Right renal pelvis (tissue), 4 donors: ENCODE measurements at regions not wholly inside any gene's neighbourhood (a gene's known extent, or its start where the extent isn't known, plus 50 kb on each side); places are given as distances from the start of the nearest gene placed in this dataset.
"Not testable (repeated sequence)": the region's sequence is repeated elsewhere in the genome, so short reads cannot be mapped to it uniquely, and the experiment has no call there.

Source experiments
- DNase-seq, 4 donors: peaks; one replicate each; pipeline ENCODE4 v3.0.0-alpha.2; 2013; ENCODE audit warnings: low read depth in 4 of 4, low spot score in 3 of 4, missing footprints in 1 of 4

- no peak for DNase-seq
Observed at GRCh38 chr2:53167227-53167626, 600.4 kb upstream of the CHAC2 start.

- DNase-seq: no peak
Observed at GRCh38 chr2:53150146-53150545, 617.5 kb upstream of the CHAC2 start.

GRCh38 chr2:53148221-53148620 is 619.4 kb upstream of the CHAC2 start:
- DNase-seq: no peak

- no peak for DNase-seq
Observed at GRCh38 chr2:53131416-53131815, 636.2 kb upstream of the CHAC2 start.

GRCh38 chr2:53130441-53130943 is 637.1 kb upstream of the CHAC2 start:
- no peak for DNase-seq

- DNase-seq: no peak
Observed at GRCh38 chr2:53129851-53130250, 637.8 kb upstream of the CHAC2 start.

- DNase-seq: no peak
Observed at GRCh38 chr2:53127061-53127650, 640.4 kb upstream of the CHAC2 start.

GRCh38 chr2:53114991-53115390 is 652.6 kb upstream of the CHAC2 start:
- DNase-seq: no peak

GRCh38 chr2:53114582-53114981 is 653.0 kb upstream of the CHAC2 start:
- DNase-seq: no peak

GRCh38 chr2:53112408-53112807 is 655.2 kb upstream of the CHAC2 start:
- DNase-seq: not testable (repeated sequence)

GRCh38 chr2:53111406-53111805 is 656.2 kb upstream of the CHAC2 start:
- no peak for DNase-seq

- no peak for DNase-seq
Observed at GRCh38 chr2:53111004-53111403, 656.6 kb upstream of the CHAC2 start.

GRCh38 chr2:53108246-53108645 is 659.4 kb upstream of the CHAC2 start:
- DNase-seq: no peak

- DNase-seq: peak in 2 of 4 donors; percentile 4 to 18
Observed at GRCh38 chr2:53104263-53104662, 663.3 kb upstream of the CHAC2 start.

- DNase-seq: no peak
Observed at GRCh38 chr2:53103679-53104078, 663.9 kb upstream of the CHAC2 start.

- peak in 2 of 4 donors; percentile 14 to 33 for DNase-seq
Observed at GRCh38 chr2:53098696-53099078, 668.9 kb upstream of the CHAC2 start.

GRCh38 chr2:53096351-53096750 is 671.3 kb upstream of the CHAC2 start:
- DNase-seq: peak in 2 of 4 donors; percentile 7 to 26

GRCh38 chr2:53095664-53096063 is 671.9 kb upstream of the CHAC2 start:
- no peak for DNase-seq

GRCh38 chr2:53095227-53095626 is 672.4 kb upstream of the CHAC2 start:
- DNase-seq: no peak

- no peak for DNase-seq
Observed at GRCh38 chr2:53093355-53093754, 674.2 kb upstream of the CHAC2 start.

GRCh38 chr2:53091183-53091582 is 676.4 kb upstream of the CHAC2 start:
- no peak for DNase-seq

GRCh38 chr2:53087874-53088461 is 679.6 kb upstream of the CHAC2 start:
- DNase-seq: no peak
